Neural progenitor cell (in vitro differentiated cells): ENCODE measurements at regions not wholly inside any gene's neighbourhood (a gene's known extent, or its start where the extent isn't known, plus 50 kb on each side); places are given as distances from the start of the nearest gene placed in this dataset.

ENCODE experiments used
- DNase-seq: peaks from one replicate; pipeline ENCODE4 v3.0.0-alpha.2; 2016; ENCODE audit warnings: low spot score
- H2AFZ ChIP-seq: fragments of 200-600 bp; sonication (generic); replicated peaks from 2 replicates; pipeline ENCODE4 v1.6.1; 2016; ENCODE audit warnings: antibody characterized with exemption
- H3F3A ChIP-seq: fragments of 200-600 bp; sonication (generic); 2 replicates; pipeline ENCODE4 v1.6.1; 2016; ENCODE audit warnings: antibody characterized with exemption, low read depth
- H3K27ac ChIP-seq: fragments of 200-600 bp; sonication (generic); 2 replicates; pipeline ENCODE4 v1.5.1; 2016; ENCODE audit warnings: mild to moderate bottlenecking
- H3K27me3 ChIP-seq: fragments of 200-600 bp; sonication (generic); 2 replicates; pipeline ENCODE4 v1.6.1; 2016; ENCODE audit warnings: mild to moderate bottlenecking, moderate library complexity
- H3K36me3 ChIP-seq: fragments of 200-600 bp; sonication (generic); 2 replicates; pipeline ENCODE4 v1.5.1; 2016
- H3K4me1 ChIP-seq: fragments of 200-600 bp; sonication (generic); 2 replicates; pipeline ENCODE4 v1.6.1; 2016; ENCODE audit warnings: mixed run types
- H3K4me2 ChIP-seq: fragments of 200-600 bp; sonication (generic); 2 replicates; pipeline ENCODE4 v1.6.1; 2016
- H3K4me3 ChIP-seq: fragments of 200-600 bp; sonication (generic); 2 replicates; pipeline ENCODE4 v1.5.1; 2016
- H3K79me2 ChIP-seq: fragments of 200-600 bp; sonication (generic); 2 replicates; pipeline ENCODE4 v1.6.1; 2016; ENCODE audit warnings: low read depth
- H3K9ac ChIP-seq: fragments of 200-600 bp; sonication (generic); 2 replicates; pipeline ENCODE4 v1.6.1; 2016
- H3K9me3 ChIP-seq: fragments of 200-600 bp; sonication (generic); 2 replicates; pipeline ENCODE4 v1.5.1; 2016; ENCODE audit warnings: low read depth
- H4K20me1 ChIP-seq: fragments of 200-600 bp; sonication (generic); 2 replicates; pipeline ENCODE4 v1.6.1; 2016; ENCODE audit warnings: low read depth
- H3K27ac Mint-ChIP-seq: 3 replicates; pipeline ENCODE4 v1.8.0; 2021; ENCODE audit warnings: mixed read lengths
- H3K27me3 Mint-ChIP-seq: 2 replicates; pipeline ENCODE4 v1.8.0; 2022; ENCODE audit warnings: low read depth, mild to moderate bottlenecking, inconsistent platforms, moderate library complexity, mixed read lengths; ENCODE audit not compliant: insufficient read depth
- H3K36me3 Mint-ChIP-seq: 3 replicates; pipeline ENCODE4 v1.8.0; 2021; ENCODE audit warnings: mixed read lengths
- H3K4me1 Mint-ChIP-seq: 3 replicates; pipeline ENCODE4 v1.8.0; 2021; ENCODE audit warnings: mixed read lengths
- H3K4me3 Mint-ChIP-seq: 3 replicates; pipeline ENCODE4 v1.8.0; 2021; ENCODE audit warnings: mild to moderate bottlenecking, moderate library complexity, mixed read lengths
- H3K9me3 Mint-ChIP-seq: 3 replicates; pipeline ENCODE4 v1.8.0; 2020; ENCODE audit warnings: mixed read lengths
- CTCF ChIP-seq: fragments of 200-600 bp; sonication (generic); IDR thresholded peaks from 2 replicates; pipeline ENCODE4 v1.5.1; 2017; ENCODE audit warnings: antibody characterized with exemption, mild to moderate bottlenecking
- EZH2 ChIP-seq: fragments of 200-600 bp; sonication (generic); IDR thresholded peaks from 2 replicates; pipeline ENCODE4 v1.6.1; 2017; ENCODE audit warnings: antibody characterized with exemption, mild to moderate bottlenecking, moderate library complexity
- EZH2phosphoT487 ChIP-seq: fragments of 200-600 bp; sonication (generic); IDR thresholded peaks from 2 replicates; pipeline ENCODE4 v1.6.1; 2017; ENCODE audit warnings: antibody characterized with exemption

DNA sequence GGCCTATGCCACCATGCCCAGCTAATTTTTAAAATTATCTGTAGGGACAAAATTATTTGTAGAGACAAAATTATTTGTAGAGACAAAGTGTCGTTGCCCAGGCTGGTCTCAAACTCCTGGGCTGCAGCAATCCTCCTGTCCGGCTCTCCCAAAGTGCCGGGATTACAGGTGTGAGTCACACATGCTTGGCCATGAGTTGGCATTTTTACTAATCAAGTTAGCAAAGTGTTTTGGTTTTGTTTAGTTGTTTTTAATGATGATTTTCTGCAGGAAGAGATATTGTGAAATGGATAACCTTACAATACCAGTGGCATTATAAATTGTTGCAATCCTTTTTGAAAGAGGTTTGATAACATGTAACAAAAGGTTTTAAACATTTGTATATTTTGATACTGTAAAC, 65.3 kb upstream of the MAGI3 start:
- Histone ChIP-seq H3K4me1 (no peaks in the 10 kb centered on the region), H3K27me3 (no peaks in the 10 kb centered on the region), H3K4me3 (no peak overlapping the region), H3K4me2 (no peak overlapping the region), H3K9me3 (no peaks in the 10 kb centered on the region), H3K27ac (no peak overlapping the region), H3K79me2 (no peaks in the 10 kb centered on the region), H2AFZ (no peak overlapping the region), H4K20me1 (no peaks in the 10 kb centered on the region), H3K9ac (no peak overlapping the region), H3F3A (no peaks in the 10 kb centered on the region), H3K36me3 (no peaks in the 10 kb centered on the region)
- no peak for DNase-seq
- TF ChIP-seq EZH2phosphoT487 (no peak), EZH2 (no peak), CTCF (no peak)
- Mint-ChIP-seq H3K4me1 (no peaks in the 10 kb centered on the region), H3K4me3 (no peak overlapping the region), H3K27ac (no peak overlapping the region), H3K9me3 (no peaks in the 10 kb centered on the region), H3K36me3 (no peaks in the 10 kb centered on the region), H3K27me3 (no peaks in the 10 kb centered on the region)

- Histone ChIP-seq H3K4me1 (no peaks in the 10 kb centered on the region), H3K4me3 (no peak overlapping the region), H3K36me3 (no peaks in the 10 kb centered on the region), H2AFZ (no peak overlapping the region), H3K4me2 (no peak overlapping the region), H3K9me3 (no peaks in the 10 kb centered on the region), H3K9ac (no peak overlapping the region), H3K27me3 (no peaks in the 10 kb centered on the region), H3F3A (no peaks in the 10 kb centered on the region), H3K79me2 (no peaks in the 10 kb centered on the region), H4K20me1 (no peaks in the 10 kb centered on the region), H3K27ac (no peak overlapping the region)
- H3K36me3 Mint-ChIP-seq = no peaks in the 10 kb centered on the region
- no peaks in the 10 kb centered on the region for H3K9me3 Mint-ChIP-seq
- no peak overlapping the region for H3K4me3 Mint-ChIP-seq
- no peaks in the 10 kb centered on the region for H3K4me1 Mint-ChIP-seq
- DNase-seq = no peak
- H3K27ac Mint-ChIP-seq = no peak overlapping the region
- no peak for TF ChIP-seq CTCF
- TF ChIP-seq EZH2 = no peak
- no peak for TF ChIP-seq EZH2phosphoT487
- no peaks in the 10 kb centered on the region for H3K27me3 Mint-ChIP-seq
These were observed 63.3 kb upstream of the MAGI3 start for GRCh38 chr1:113326976-113327375.

DNA sequence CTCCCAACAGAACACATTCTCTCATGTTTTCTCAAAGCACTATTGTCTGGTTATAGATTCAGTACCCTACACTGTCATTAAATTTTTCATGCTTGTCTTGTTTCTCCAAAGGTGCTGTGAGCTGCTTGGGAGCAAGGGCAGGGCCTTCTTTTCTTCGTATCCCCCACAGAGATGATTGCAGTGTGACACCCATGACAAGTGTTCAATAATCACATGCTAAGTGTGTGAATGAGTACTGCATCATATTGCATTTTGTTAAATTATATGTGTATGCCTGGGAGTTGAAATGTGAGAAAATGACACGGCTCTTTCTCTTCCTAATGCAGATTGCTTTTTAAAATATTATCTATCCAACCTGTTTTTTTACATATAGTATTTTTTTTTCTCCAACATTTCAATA, 57.3 kb upstream of the MAGI3 start:
- no peaks in the 10 kb centered on the region for H3K9me3 ChIP-seq
- no peaks in the 10 kb centered on the region for H3K36me3 ChIP-seq
- no peak for TF ChIP-seq EZH2phosphoT487
- no peak for TF ChIP-seq CTCF
- TF ChIP-seq EZH2 = no peak
- H2AFZ ChIP-seq = no peak overlapping the region
- Mint-ChIP-seq H3K27ac (no peak overlapping the region), H3K36me3 (no peaks in the 10 kb centered on the region), H3K9me3 (peaks cover 4% of the 10 kb centered on the region), H3K4me3 (no peak overlapping the region), H3K4me1 (peaks cover 7% of the 10 kb centered on the region), H3K27me3 (no peaks in the 10 kb centered on the region)
- H3K27me3 ChIP-seq = no peaks in the 10 kb centered on the region
- H3K4me1 ChIP-seq = peaks cover 11% of the 10 kb centered on the region
- no peak overlapping the region for H3K9ac ChIP-seq
- no peak overlapping the region for H3K4me3 ChIP-seq
- H3F3A ChIP-seq = no peaks in the 10 kb centered on the region
- H4K20me1 ChIP-seq = no peaks in the 10 kb centered on the region
- no peak for DNase-seq
- H3K27ac ChIP-seq = no peak overlapping the region
- peak overlapping the region; percentile 36 for H3K4me2 ChIP-seq
- H3K79me2 ChIP-seq = no peaks in the 10 kb centered on the region

DNA sequence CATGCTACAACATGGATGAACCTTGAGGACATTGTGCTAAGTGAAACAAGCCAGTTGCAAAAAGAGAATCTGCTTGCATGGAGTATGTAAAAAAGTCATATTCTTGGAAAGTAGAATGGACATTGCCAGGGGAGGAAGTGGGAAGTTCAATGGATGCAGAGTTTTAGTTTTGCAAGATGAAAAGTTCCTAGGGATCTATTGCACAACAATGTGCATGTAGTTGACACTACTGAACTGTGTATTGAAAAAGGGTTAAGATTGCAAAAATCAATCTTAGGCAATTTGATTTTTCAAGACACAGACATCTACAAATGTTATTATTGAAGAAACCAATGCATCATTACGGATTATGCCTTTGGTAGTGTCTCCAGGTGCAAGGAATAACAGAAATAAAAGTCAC, 50.3 kb upstream of the MAGI3 start:
- no peak overlapping the region for H3K27ac Mint-ChIP-seq
- TF ChIP-seq EZH2 (no peak), EZH2phosphoT487 (no peak)

More for the DNA sequence above, 50.3 kb upstream of the MAGI3 start:
- Histone ChIP-seq H3K27me3 (no peaks in the 10 kb centered on the region), H2AFZ (no peak overlapping the region), H3K36me3 (no peaks in the 10 kb centered on the region), H3K79me2 (no peaks in the 10 kb centered on the region), H3K4me3 (no peak overlapping the region), H3K27ac (no peak overlapping the region), H3K4me1 (no peaks in the 10 kb centered on the region), H4K20me1 (no peaks in the 10 kb centered on the region), H3F3A (no peaks in the 10 kb centered on the region), H3K9me3 (no peaks in the 10 kb centered on the region), H3K9ac (no peak overlapping the region), H3K4me2 (no peak overlapping the region)
- peaks cover 2% of the 10 kb centered on the region for H3K27me3 Mint-ChIP-seq
- no peaks in the 10 kb centered on the region for H3K4me1 Mint-ChIP-seq
- no peak for DNase-seq
- peaks cover 4% of the 10 kb centered on the region for H3K9me3 Mint-ChIP-seq
- no peak overlapping the region for H3K4me3 Mint-ChIP-seq
- no peaks in the 10 kb centered on the region for H3K36me3 Mint-ChIP-seq
